Natural killer cell (primary cell): ENCODE measurements at regions not wholly inside any gene's neighbourhood (a gene's known extent, or its start where the extent isn't known, plus 50 kb on each side); places are given as distances from the start of the nearest gene placed in this dataset.

ENCODE experiments used
- ATAC-seq, 3 donors: fragments of 150-1000 bp in 2 of 3; fragments of 200-7000 bp in 1 of 3; cut with Tn5 transposase; 1 replicate in 1 of 3; 2 replicates in 2 of 3; pipeline ENCODE4 v1.10.0; 2021; ENCODE audit warnings: mild to moderate bottlenecking in 2 of 3, moderate library complexity in 2 of 3
- DNase-seq, 2 donors: peaks; one replicate each; pipeline versions ENCODE4 v3.0.0 to v3.0.0-alpha.2; 2013 to 2021; ENCODE audit warnings: mixed read lengths in 1 of 2
- H3K27ac ChIP-seq: one replicate; pipeline ENCODE4 v1.5.1; 2013; ENCODE audit warnings: mild to moderate bottlenecking, low read length
- H3K27me3 ChIP-seq: one replicate; pipeline ENCODE4 v1.6.1; 2013; ENCODE audit warnings: low read length; ENCODE audit not compliant: control insufficient read depth, insufficient read depth
- H3K36me3 ChIP-seq: one replicate; pipeline ENCODE4 v1.6.1; 2013; ENCODE audit warnings: low read length; ENCODE audit not compliant: control insufficient read depth, insufficient read depth
- H3K4me1 ChIP-seq: one replicate; pipeline ENCODE4 v1.6.1; 2013; ENCODE audit warnings: low read length; ENCODE audit not compliant: control insufficient read depth, insufficient read depth
- H3K4me3 ChIP-seq: one replicate; pipeline ENCODE4 v1.5.1; 2013; ENCODE audit warnings: low read length
- H3K9me3 ChIP-seq: one replicate; pipeline ENCODE4 v1.6.1; 2013; ENCODE audit warnings: low read length; ENCODE audit not compliant: control insufficient read depth, insufficient read depth
- H3K27ac Mint-ChIP-seq, 2 donors: one replicate each; pipeline ENCODE4 v1.8.0; 2022; ENCODE audit warnings: mild to moderate bottlenecking in 2 of 2, mixed read lengths in 2 of 2, moderate library complexity in 1 of 2
- H3K27me3 Mint-ChIP-seq, 2 donors: one replicate each; pipeline ENCODE4 v1.8.0; 2022; ENCODE audit warnings: low read depth in 2 of 2, mixed read lengths in 2 of 2
- H3K36me3 Mint-ChIP-seq: one replicate; pipeline ENCODE4 v1.8.0; 2022; ENCODE audit warnings: mixed read lengths
- H3K4me1 Mint-ChIP-seq, 2 donors: one replicate each; pipeline ENCODE4 v1.8.0; 2022; ENCODE audit warnings: mixed read lengths in 2 of 2
- H3K4me3 Mint-ChIP-seq: one replicate; pipeline ENCODE4 v1.8.0; 2022; ENCODE audit warnings: mild to moderate bottlenecking, moderate library complexity, mixed read lengths
- H3K9me3 Mint-ChIP-seq, 2 donors: one replicate each; pipeline ENCODE4 v1.8.0; 2022; ENCODE audit warnings: mixed read lengths in 2 of 2
- WGBS: methylation state at CpG from one replicate; pipeline ENCODE4 v1.1.7; 2013; ENCODE audit warnings: missing lambda C conversion rate; ENCODE audit not compliant: insufficient coverage; 5-methylcytosine and 5-hydroxymethylcytosine counted together
- intact Hi-C: fragments of 100-400 bp; cut with micrococcal nuclease; formaldehyde crosslinking; loops from one replicate; pipeline ENCODE4 v1.14.2; 2022
- TF ChIP-seq, protein P1 (sequence below): fragments of 200-600 bp; IDR thresholded peaks from one replicate; pipeline ENCODE4 v1.8.0; 2022; ENCODE audit warnings: antibody characterized with exemption

DNA sequence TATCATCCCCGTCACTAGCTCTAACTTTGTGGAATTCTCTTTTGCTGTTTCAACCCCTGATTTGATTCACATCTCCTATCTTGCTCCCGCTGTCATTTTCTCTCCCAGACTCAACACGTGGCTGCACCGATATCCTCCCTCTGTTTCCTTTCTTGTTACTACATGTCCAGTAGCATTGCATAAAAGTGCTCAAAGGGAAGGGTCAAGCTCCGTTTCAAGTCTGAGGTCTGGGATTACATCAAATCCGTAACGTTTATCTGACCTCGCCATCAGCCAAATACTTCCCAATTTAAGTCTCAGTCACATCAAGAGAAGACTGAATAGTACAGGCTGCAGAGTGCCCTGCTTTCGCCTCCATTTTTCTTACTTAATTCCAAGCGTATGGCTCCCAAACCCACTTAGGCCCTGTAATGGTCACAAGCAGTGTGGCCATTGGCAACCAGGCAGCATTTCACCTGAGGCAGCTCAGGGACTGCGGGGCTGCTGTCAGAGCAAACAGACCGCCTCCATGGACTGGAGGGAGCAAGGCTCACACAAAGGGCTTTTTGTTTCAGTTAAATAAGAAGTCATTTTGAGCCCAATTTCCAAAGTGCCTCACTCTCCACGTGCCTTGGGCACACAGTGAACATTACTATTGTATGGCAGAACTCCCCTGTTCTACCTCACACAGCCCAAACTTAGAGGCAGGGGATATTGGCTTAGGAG, 217.8 kb downstream of the BCL11A start:
- TF ChIP-seq, protein P1, sequence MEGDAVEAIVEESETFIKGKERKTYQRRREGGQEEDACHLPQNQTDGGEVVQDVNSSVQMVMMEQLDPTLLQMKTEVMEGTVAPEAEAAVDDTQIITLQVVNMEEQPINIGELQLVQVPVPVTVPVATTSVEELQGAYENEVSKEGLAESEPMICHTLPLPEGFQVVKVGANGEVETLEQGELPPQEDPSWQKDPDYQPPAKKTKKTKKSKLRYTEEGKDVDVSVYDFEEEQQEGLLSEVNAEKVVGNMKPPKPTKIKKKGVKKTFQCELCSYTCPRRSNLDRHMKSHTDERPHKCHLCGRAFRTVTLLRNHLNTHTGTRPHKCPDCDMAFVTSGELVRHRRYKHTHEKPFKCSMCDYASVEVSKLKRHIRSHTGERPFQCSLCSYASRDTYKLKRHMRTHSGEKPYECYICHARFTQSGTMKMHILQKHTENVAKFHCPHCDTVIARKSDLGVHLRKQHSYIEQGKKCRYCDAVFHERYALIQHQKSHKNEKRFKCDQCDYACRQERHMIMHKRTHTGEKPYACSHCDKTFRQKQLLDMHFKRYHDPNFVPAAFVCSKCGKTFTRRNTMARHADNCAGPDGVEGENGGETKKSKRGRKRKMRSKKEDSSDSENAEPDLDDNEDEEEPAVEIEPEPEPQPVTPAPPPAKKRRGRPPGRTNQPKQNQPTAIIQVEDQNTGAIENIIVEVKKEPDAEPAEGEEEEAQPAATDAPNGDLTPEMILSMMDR = no peak
- Histone ChIP-seq H3K9me3 (no peaks in the 10 kb centered on the region), H3K4me3 (no peak overlapping the region)

DNA sequence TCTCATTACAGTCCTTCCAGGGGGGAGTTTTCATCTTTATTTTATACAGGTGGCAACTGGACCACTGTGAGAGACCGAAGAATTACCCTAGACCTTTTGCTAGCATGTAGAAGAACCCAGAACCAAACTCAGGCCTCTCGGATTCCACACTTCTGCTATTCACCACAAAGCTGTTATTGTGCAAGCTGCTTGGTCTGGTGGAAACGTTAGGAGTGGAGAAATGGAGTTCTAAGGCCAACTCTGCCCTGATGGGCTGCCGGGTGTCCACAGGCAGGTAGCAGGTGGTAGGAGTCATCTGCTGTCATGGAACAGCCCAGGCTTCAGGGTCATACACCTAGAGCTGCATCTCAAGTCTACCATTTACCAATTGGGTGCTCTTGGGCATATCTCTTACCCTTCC, 218.8 kb downstream of the BCL11A start:
- no peak overlapping the region for H3K27ac ChIP-seq
- ATAC-seq = no peak
- H3K4me1 ChIP-seq = peaks cover 7% of the 10 kb centered on the region
- H3K27ac Mint-ChIP-seq = no peak overlapping the region
- H3K9me3 ChIP-seq = no peaks in the 10 kb centered on the region
- H3K36me3 ChIP-seq = no peaks in the 10 kb centered on the region
- H3K9me3 Mint-ChIP-seq = no peaks in the 10 kb centered on the region
- H3K27me3 Mint-ChIP-seq = peaks cover 6 to 21% of the 10 kb centered on the region in 2 donors
- intact Hi-C loops = no loop called here
- TF ChIP-seq, protein P1 = no peak
- no peaks in the 10 kb centered on the region for H3K4me1 Mint-ChIP-seq
- no peak for DNase-seq
- H3K4me3 ChIP-seq = no peak overlapping the region
- 87% methylated on average over 3 of the region's 4 CpGs for WGBS
- H3K36me3 Mint-ChIP-seq = no peaks in the 10 kb centered on the region
- H3K27me3 ChIP-seq = no peaks in the 10 kb centered on the region
- H3K4me3 Mint-ChIP-seq = no peak overlapping the region

More for the DNA sequence above, 217.8 kb downstream of the BCL11A start:
- no peaks in the 10 kb centered on the region for H3K36me3 ChIP-seq
- Mint-ChIP-seq H3K4me1 (no peaks in the 10 kb centered on the region), H3K9me3 (no peaks in the 10 kb centered on the region), H3K36me3 (no peaks in the 10 kb centered on the region), H3K27ac (no peak overlapping the region), H3K27me3 (peaks cover 6 to 14% of the 10 kb centered on the region in 2 donors), H3K4me3 (no peak overlapping the region)
- DNase-seq (no peak), ATAC-seq (no peak)
- 70% methylated on average over 13 of the region's 13 CpGs for WGBS
- no peak overlapping the region for H3K27ac ChIP-seq
- no peaks in the 10 kb centered on the region for H3K27me3 ChIP-seq
- peaks cover 7% of the 10 kb centered on the region for H3K4me1 ChIP-seq
- intact Hi-C loops = no loop called here

DNA sequence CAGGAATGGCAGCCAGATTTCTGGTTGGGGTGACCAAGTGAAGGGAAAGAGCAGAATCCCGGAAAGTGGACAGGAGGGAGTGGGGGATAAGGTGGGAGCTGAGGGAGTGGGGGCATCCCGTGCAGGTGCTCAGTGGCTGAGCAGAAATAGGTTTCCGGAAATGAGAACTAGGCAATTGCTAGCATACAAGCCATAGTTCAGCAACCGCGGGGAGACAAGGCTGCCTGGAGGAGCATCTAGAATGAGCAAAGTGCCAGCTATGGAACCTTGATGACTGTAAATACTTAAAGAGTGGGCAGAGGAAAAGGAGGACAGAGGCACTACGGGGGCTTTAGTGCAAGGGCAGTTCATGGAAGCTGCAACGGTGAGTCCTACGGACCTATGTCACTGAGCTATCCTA, 220.2 kb downstream of the BCL11A start:
- no peak overlapping the region for H3K4me3 ChIP-seq
- TF ChIP-seq, protein P1 = no peak
- H3K4me1 ChIP-seq = peaks cover 7% of the 10 kb centered on the region
- ATAC-seq (no peak), DNase-seq (no peak)
- Mint-ChIP-seq H3K27me3 (peaks cover 6 to 26% of the 10 kb centered on the region in 2 donors), H3K4me3 (no peak overlapping the region), H3K9me3 (no peaks in the 10 kb centered on the region), H3K27ac (no peak overlapping the region), H3K36me3 (no peaks in the 10 kb centered on the region), H3K4me1 (no peaks in the 10 kb centered on the region)
- H3K36me3 ChIP-seq = no peaks in the 10 kb centered on the region
- H3K9me3 ChIP-seq = no peaks in the 10 kb centered on the region
- intact Hi-C loops = no loop called here
- H3K27me3 ChIP-seq = no peaks in the 10 kb centered on the region
- no peak overlapping the region for H3K27ac ChIP-seq
- 91% methylated on average over 6 of the region's 8 CpGs for WGBS
